Sigmoid colon (tissue), 6 donors: ENCODE measurements at regions not wholly inside any gene's neighbourhood (a gene's known extent, or its start where the extent isn't known, plus 50 kb on each side); places are given as distances from the start of the nearest gene placed in this dataset.

Experiments used
- DNase-seq: peaks from one replicate; pipeline ENCODE4 v3.0.0-alpha.2; 2019
- H3K27ac ChIP-seq, 4 donors: fragments of 200-600 bp; sonication (generic); one replicate each; pipeline ENCODE4 v1.5.1; 2016 to 2019; ENCODE audit warnings: mild to moderate bottlenecking in 1 of 4
- H3K27me3 ChIP-seq, 3 donors: fragments of 200-600 bp; sonication (generic); one replicate each; pipeline ENCODE4 v1.5.1; 2019; ENCODE audit warnings: mild to moderate bottlenecking in 1 of 3
- H3K36me3 ChIP-seq, 4 donors: fragments of 200-600 bp; sonication (generic); one replicate each; pipeline ENCODE4 v1.5.1; 2016 to 2019
- H3K4me1 ChIP-seq, 4 donors: fragments of 200-600 bp; sonication (generic); one replicate each; pipeline ENCODE4 v1.5.1; 2017 to 2019
- H3K4me3 ChIP-seq, 4 donors: fragments of 200-600 bp; sonication (generic); one replicate each; pipeline ENCODE4 v1.5.1; 2017 to 2019; ENCODE audit warnings: mild to moderate bottlenecking in 2 of 4, moderate library complexity in 1 of 4
- H3K9me3 ChIP-seq, 4 donors: fragments of 200-600 bp in 3 of 4; sonication (generic) in 3 of 4; one replicate each; pipeline versions ENCODE4 v1.5.1 to v1.6.1; 2013 to 2019
- CTCF ChIP-seq, 4 experiments: fragments of 450-650 bp in 3 of 4; fragments of 200-600 bp in 1 of 4; IDR thresholded peaks; one replicate each; pipeline ENCODE4 v1.5.1; 2016 to 2019; ENCODE audit warnings: antibody characterized with exemption in 4 of 4, mild to moderate bottlenecking in 3 of 4, moderate library complexity in 2 of 4
- EP300 ChIP-seq, 4 donors: sonication (generic); formaldehyde crosslinking; IDR thresholded peaks; one replicate each; pipeline ENCODE4 v1.6.1; 2017; ENCODE audit warnings: antibody characterized with exemption in 4 of 4
- POLR2A ChIP-seq, 2 donors: fragments of 450-650 bp; IDR thresholded peaks; one replicate each; pipeline ENCODE4 v1.6.1; 2016; ENCODE audit warnings: antibody characterized with exemption in 2 of 2, mild to moderate bottlenecking in 2 of 2, moderate library complexity in 2 of 2
- POLR2AphosphoS5 ChIP-seq, 4 donors: sonication (generic); formaldehyde crosslinking; IDR thresholded peaks; one replicate each; pipeline ENCODE4 v1.6.1; 2017; ENCODE audit warnings: antibody characterized with exemption in 4 of 4
- WGBS, 2 donors: extraction: QIAGEN DNeasy Blood & Tissue Kit; methylation state at CpG; one replicate each; pipeline ENCODE4 v1.1.7; 2013; 5-methylcytosine and 5-hydroxymethylcytosine counted together
- intact Hi-C: fragments of 100-400 bp; cut with DNase I; formaldehyde crosslinking; loops from one replicate; pipeline ENCODE4 v1.15.1; 2023
- donor health status: healthy with polysubstance abuse.
- donor health status: healthy.

- Histone ChIP-seq H3K4me3 (no peak overlapping the region), H3K36me3 (no peaks in the 10 kb centered on the region), H3K27ac (no peak overlapping the region), H3K27me3 (no peaks in the 10 kb centered on the region), H3K9me3 (peaks cover 0 to 10% (median 0%) of the 10 kb centered on the region in 4 donors), H3K4me1 (no peaks in the 10 kb centered on the region)
- DNase-seq: no peak
- TF ChIP-seq CTCF (IDR thresholded peaks at IDR 0.05) (no peak), POLR2AphosphoS5 (IDR thresholded peaks at IDR 0.05) (no peak), POLR2A (IDR thresholded peaks at IDR 0.05) (no peak), EP300 (IDR thresholded peaks at IDR 0.05) (no peak)
- 93 to 94% methylated on average over 1 of the region's 1 CpG for WGBS, 2 donors
- intact Hi-C loops: no loop called here
Measured at GRCh38 chr2:107634172-107634571, 192.5 kb upstream of the RGPD4 start.

GRCh38 chr2:107635883-107636282 is 190.8 kb upstream of the RGPD4 start:
- no peak for DNase-seq
- Histone ChIP-seq H3K9me3 (peaks cover 0 to 10% (median under 1%) of the 10 kb centered on the region in 4 donors), H3K27me3 (no peaks in the 10 kb centered on the region), H3K4me1 (no peaks in the 10 kb centered on the region), H3K27ac (no peak overlapping the region), H3K4me3 (no peak overlapping the region), H3K36me3 (no peaks in the 10 kb centered on the region)
- 65 to 84% methylated on average over 3 of the region's 3 CpGs for WGBS, 2 donors
- intact Hi-C loops: no loop called here
- TF ChIP-seq EP300 (IDR thresholded peaks at IDR 0.05) (no peak), POLR2A (IDR thresholded peaks at IDR 0.05) (no peak), POLR2AphosphoS5 (IDR thresholded peaks at IDR 0.05) (no peak), CTCF (IDR thresholded peaks at IDR 0.05) (no peak)

GRCh38 chr2:107645586-107645985 is 181.1 kb upstream of the RGPD4 start:
- Histone ChIP-seq H3K4me1 (no peaks in the 10 kb centered on the region), H3K36me3 (no peaks in the 10 kb centered on the region), H3K9me3 (peaks cover 0 to 12% (median 5%) of the 10 kb centered on the region in 4 donors), H3K4me3 (no peak overlapping the region), H3K27me3 (no peaks in the 10 kb centered on the region), H3K27ac (no peak overlapping the region)
- intact Hi-C loops: no loop called here
- TF ChIP-seq POLR2AphosphoS5 (IDR thresholded peaks at IDR 0.05): no peak
- no peak for TF ChIP-seq CTCF (IDR thresholded peaks at IDR 0.05)
- no peak for TF ChIP-seq POLR2A (IDR thresholded peaks at IDR 0.05)
- DNase-seq: no peak

GRCh38 chr2:107648781-107649404 is 177.8 kb upstream of the RGPD4 start:
- H3K4me1 ChIP-seq: no peaks in the 10 kb centered on the region
- no peaks in the 10 kb centered on the region for H3K27me3 ChIP-seq
- intact Hi-C loops: no loop called here
- H3K4me3 ChIP-seq: no peak overlapping the region
- no peak for DNase-seq
- WGBS, 2 donors: 86 to 87% methylated on average over 11 of the region's 11 CpGs
- no peak for TF ChIP-seq CTCF (IDR thresholded peaks at IDR 0.05)
- no peak for TF ChIP-seq POLR2A (IDR thresholded peaks at IDR 0.05)
- peaks cover 0 to 12% (median 4%) of the 10 kb centered on the region in 4 donors for H3K9me3 ChIP-seq
- H3K27ac ChIP-seq: no peak overlapping the region
- H3K36me3 ChIP-seq: no peaks in the 10 kb centered on the region

GRCh38 chr2:107657049-107657448 is 169.6 kb upstream of the RGPD4 start:
- Histone ChIP-seq H3K27me3 (no peaks in the 10 kb centered on the region), H3K27ac (no peak overlapping the region), H3K4me1 (no peaks in the 10 kb centered on the region), H3K4me3 (no peak overlapping the region), H3K9me3 (no peaks in the 10 kb centered on the region), H3K36me3 (no peaks in the 10 kb centered on the region)
- intact Hi-C loops: no loop called here
- no peak for DNase-seq
- WGBS, 2 donors: 71 to 80% methylated on average over 3 of the region's 3 CpGs
- no peak for TF ChIP-seq POLR2A (IDR thresholded peaks at IDR 0.05)
- TF ChIP-seq CTCF (IDR thresholded peaks at IDR 0.05): no peak
- no peak for TF ChIP-seq POLR2AphosphoS5 (IDR thresholded peaks at IDR 0.05)
- no peak for TF ChIP-seq EP300 (IDR thresholded peaks at IDR 0.05)
